Upper lobe of left lung (tissue), 6 donors: ENCODE measurements at regions not wholly inside any gene's neighbourhood (a gene's known extent, or its start where the extent isn't known, plus 50 kb on each side); places are given as distances from the start of the nearest gene placed in this dataset.

Source experiments
- ATAC-seq, 2 donors: fragments of 200-7000 bp; cut with Tn5 transposase; one replicate each; pipeline ENCODE4 v1.9.1; 2022; ENCODE audit warnings: mild to moderate bottlenecking in 2 of 2, moderate library complexity in 2 of 2; ENCODE audit not compliant: low FRiP score in 2 of 2
- DNase-seq, 2 donors: peaks; one replicate each; pipeline ENCODE4 v3.0.0-alpha.2; 2019 to 2020
- H3K27ac ChIP-seq, 4 donors: fragments of 200-600 bp; sonication (generic); one replicate each; pipeline ENCODE4 v1.5.1; 2016 to 2019
- H3K27me3 ChIP-seq, 4 donors: fragments of 200-600 bp; sonication (generic); one replicate each; pipeline ENCODE4 v1.5.1; 2017 to 2019
- H3K36me3 ChIP-seq, 4 donors: fragments of 200-600 bp; sonication (generic); one replicate each; pipeline ENCODE4 v1.5.1; 2016 to 2019
- H3K4me1 ChIP-seq, 4 donors: fragments of 200-600 bp; sonication (generic); one replicate each; pipeline ENCODE4 v1.5.1; 2018 to 2019
- H3K4me3 ChIP-seq, 4 donors: fragments of 200-600 bp; sonication (generic); one replicate each; pipeline ENCODE4 v1.5.1; 2017 to 2019; ENCODE audit warnings: mild to moderate bottlenecking in 2 of 4, moderate library complexity in 1 of 4
- H3K9me3 ChIP-seq, 4 donors: fragments of 200-600 bp; sonication (generic); one replicate each; pipeline ENCODE4 v1.5.1; 2018 to 2019
- EP300 ChIP-seq, 4 donors: sonication (generic); formaldehyde crosslinking; IDR thresholded peaks; one replicate each; pipeline ENCODE4 v1.5.1; 2017; ENCODE audit warnings: antibody characterized with exemption in 4 of 4, control low read depth in 2 of 4
- POLR2A ChIP-seq, 4 donors: fragments of 450-650 bp; IDR thresholded peaks; one replicate each; pipeline ENCODE4 v1.5.1; 2016 to 2017; ENCODE audit warnings: antibody characterized with exemption in 4 of 4, mild to moderate bottlenecking in 2 of 4
- POLR2AphosphoS5 ChIP-seq, 2 donors: sonication (generic); formaldehyde crosslinking; IDR thresholded peaks; one replicate each; pipeline ENCODE4 v1.5.1; 2017; ENCODE audit warnings: antibody characterized with exemption in 2 of 2
- WGBS, 2 donors: methylation state at CpG; one replicate each; pipeline ENCODE4 v1.1.5; 2017 to 2018; 5-methylcytosine and 5-hydroxymethylcytosine counted together
- TF ChIP-seq, protein P1 (sequence below), 6 experiments: fragments of 450-650 bp in 4 of 6; fragments of 200-600 bp in 2 of 6; sonication (generic) in 2 of 6; IDR thresholded peaks; one replicate each; pipeline ENCODE4 v1.5.1; 2016 to 2019; ENCODE audit warnings: antibody characterized with exemption in 6 of 6
- donor health status: DM: no; HTN: no; CAD: no; lungs with moderate emphysema.
- donor health status: DM: no; HTN: yes; CAD: no; lungs with severe emphysema.

DNA sequence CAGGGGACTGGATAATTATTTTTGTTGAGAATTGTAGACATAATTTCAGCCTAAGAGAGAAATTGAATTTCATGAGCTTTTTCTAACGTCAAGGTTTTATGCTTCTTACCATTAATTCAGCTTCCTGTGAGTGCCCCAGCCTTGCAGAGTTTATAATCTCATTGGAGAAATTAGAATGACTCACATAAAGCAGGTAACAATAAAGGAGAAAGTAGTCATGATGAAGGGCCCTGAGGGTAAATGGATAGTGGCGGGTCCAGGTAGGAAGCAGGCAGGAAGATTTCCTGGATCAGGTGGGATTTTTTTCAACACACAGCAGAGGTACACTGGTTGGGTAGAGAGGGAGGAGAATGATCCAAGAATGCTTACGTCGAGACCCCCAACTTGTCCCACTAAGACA lies 311.4 kb downstream of the BARHL2 start:
- ATAC-seq (no peak), DNase-seq (no peak)
- Histone ChIP-seq H3K27ac (no peak overlapping the region), H3K36me3 (no peaks in the 10 kb centered on the region), H3K4me1 (no peaks in the 10 kb centered on the region), H3K9me3 (no peaks in the 10 kb centered on the region), H3K27me3 (no peaks in the 10 kb centered on the region), H3K4me3 (no peak overlapping the region)
- TF ChIP-seq POLR2A (IDR thresholded peaks at IDR 0.05) = no peak
- 91 to 97% methylated on average over 4 of the region's 4 CpGs for WGBS, 2 donors

DNA sequence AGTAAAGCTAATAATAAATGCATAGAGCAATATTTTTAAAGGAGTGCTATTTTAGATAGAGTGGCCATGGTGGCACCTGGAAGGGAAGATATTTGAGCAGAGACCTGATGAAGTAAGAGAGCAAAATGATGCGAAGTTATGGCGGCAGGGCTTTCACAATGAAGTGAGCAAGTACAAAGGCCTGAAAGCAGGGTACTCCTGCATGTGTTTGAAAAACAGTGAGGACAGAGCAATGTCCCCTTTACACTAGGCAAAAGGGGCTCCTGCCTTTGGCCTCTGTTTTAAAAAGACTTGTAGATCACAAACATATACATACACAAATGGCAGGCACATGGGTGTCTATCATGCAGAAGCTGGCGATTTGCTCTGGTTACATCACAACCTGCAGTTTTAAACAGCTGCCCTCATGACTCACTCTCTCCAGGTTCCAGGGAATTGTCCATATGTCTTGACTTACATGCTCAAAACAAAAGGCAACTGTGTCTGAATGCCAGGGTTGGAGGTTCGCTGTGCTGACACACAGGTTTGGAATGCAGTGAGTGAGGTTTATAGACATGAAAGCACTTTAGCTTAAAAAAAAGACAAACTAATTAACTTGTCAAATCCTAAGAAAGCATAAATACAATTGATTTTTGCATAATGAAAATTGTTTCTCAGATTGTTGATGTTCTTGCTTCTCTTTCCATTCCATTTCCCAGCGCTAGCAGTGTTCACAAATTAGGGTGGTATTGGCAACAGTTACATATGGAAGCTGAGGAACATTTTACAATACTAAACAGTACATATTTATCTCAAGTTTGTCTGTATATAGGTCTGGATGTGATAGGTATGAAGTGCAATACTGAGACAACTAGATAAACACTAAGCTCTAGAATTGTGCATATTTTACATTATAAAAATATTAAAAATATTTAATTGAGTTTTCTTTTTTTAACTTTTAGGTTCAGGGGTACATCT lies 313.9 kb downstream of the BARHL2 start:
- DNase-seq = peak in 1 of 2 donors; percentile 40
- peak in 1 of 2 donors; percentile 43 for ATAC-seq

DNA sequence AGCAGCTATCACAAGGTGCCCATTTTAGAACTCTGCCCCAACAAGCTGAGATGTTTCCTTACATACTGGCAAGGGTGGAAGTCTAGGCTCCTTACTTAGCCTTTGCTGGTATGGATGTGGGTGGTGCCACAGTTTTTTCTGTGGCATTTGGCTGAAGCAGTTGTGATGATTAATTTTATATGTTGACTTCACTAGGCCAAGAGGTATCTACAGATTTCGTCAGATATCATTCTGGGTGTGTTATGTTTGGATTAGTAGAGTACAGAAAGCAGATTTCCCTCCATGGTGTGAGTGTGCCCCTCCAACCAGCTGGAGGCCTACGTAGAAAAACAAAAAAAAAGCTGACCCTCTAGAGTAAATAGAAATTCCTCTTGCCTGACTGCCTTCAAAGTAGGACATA lies 317.0 kb downstream of the BARHL2 start:
- no peaks in the 10 kb centered on the region for H3K4me1 ChIP-seq
- TF ChIP-seq, protein P1, sequence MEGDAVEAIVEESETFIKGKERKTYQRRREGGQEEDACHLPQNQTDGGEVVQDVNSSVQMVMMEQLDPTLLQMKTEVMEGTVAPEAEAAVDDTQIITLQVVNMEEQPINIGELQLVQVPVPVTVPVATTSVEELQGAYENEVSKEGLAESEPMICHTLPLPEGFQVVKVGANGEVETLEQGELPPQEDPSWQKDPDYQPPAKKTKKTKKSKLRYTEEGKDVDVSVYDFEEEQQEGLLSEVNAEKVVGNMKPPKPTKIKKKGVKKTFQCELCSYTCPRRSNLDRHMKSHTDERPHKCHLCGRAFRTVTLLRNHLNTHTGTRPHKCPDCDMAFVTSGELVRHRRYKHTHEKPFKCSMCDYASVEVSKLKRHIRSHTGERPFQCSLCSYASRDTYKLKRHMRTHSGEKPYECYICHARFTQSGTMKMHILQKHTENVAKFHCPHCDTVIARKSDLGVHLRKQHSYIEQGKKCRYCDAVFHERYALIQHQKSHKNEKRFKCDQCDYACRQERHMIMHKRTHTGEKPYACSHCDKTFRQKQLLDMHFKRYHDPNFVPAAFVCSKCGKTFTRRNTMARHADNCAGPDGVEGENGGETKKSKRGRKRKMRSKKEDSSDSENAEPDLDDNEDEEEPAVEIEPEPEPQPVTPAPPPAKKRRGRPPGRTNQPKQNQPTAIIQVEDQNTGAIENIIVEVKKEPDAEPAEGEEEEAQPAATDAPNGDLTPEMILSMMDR (IDR thresholded peaks at IDR 0.05) = no peak
- TF ChIP-seq POLR2AphosphoS5 (IDR thresholded peaks at IDR 0.05) (no peak), EP300 (IDR thresholded peaks at IDR 0.05) (no peak), POLR2A (IDR thresholded peaks at IDR 0.05) (no peak)
- ATAC-seq = no peak
- DNase-seq = no peak
- no peak overlapping the region for H3K4me3 ChIP-seq
- H3K9me3 ChIP-seq = no peaks in the 10 kb centered on the region
- H3K36me3 ChIP-seq = no peaks in the 10 kb centered on the region
- H3K27ac ChIP-seq = no peak overlapping the region
- WGBS, 2 donors = 24 to 56% methylated on average over 2 of the region's 2 CpGs
- H3K27me3 ChIP-seq = no peaks in the 10 kb centered on the region

More for the DNA sequence above, 313.9 kb downstream of the BARHL2 start:
- 72 to 83% methylated on average over 5 of the region's 5 CpGs for WGBS, 2 donors
- TF ChIP-seq, protein P1 (IDR thresholded peaks at IDR 0.05) = no peak
- no peak for TF ChIP-seq POLR2A (IDR thresholded peaks at IDR 0.05)
- no peak for TF ChIP-seq EP300 (IDR thresholded peaks at IDR 0.05)
- TF ChIP-seq POLR2AphosphoS5 (IDR thresholded peaks at IDR 0.05) = no peak
- Histone ChIP-seq H3K9me3 (no peaks in the 10 kb centered on the region), H3K27me3 (no peaks in the 10 kb centered on the region), H3K27ac (no peak overlapping the region), H3K4me1 (no peaks in the 10 kb centered on the region), H3K36me3 (no peaks in the 10 kb centered on the region), H3K4me3 (no peak overlapping the region)

DNA sequence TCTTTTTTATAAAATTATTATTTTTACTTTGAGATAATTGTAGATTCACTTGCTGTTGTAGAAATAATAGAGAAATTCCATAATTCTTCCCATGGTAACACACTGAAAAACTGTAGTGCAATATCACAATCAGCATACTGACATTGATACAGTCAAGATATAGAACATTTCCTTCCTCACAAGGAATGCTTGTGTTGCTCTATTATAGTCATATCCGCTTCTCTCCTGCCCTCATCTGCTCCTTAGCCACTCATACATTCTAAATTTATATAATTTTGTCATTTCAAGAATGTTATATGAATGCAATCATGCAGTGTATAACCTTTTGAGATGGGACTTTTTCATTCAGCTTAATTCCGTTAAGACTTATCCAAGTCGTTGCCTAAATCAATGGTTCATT lies 320.2 kb downstream of the BARHL2 start:
- Histone ChIP-seq H3K36me3 (no peaks in the 10 kb centered on the region), H3K9me3 (no peaks in the 10 kb centered on the region), H3K4me3 (no peak overlapping the region), H3K27me3 (no peaks in the 10 kb centered on the region), H3K4me1 (no peaks in the 10 kb centered on the region), H3K27ac (no peak overlapping the region)
- 89 to 92% methylated on average over 3 of the region's 3 CpGs for WGBS, 2 donors
- TF ChIP-seq POLR2AphosphoS5 (IDR thresholded peaks at IDR 0.05) = no peak
- no peak for TF ChIP-seq POLR2A (IDR thresholded peaks at IDR 0.05)
- TF ChIP-seq, protein P1 (IDR thresholded peaks at IDR 0.05) = no peak
- TF ChIP-seq EP300 (IDR thresholded peaks at IDR 0.05) = no peak
- ATAC-seq = no peak
- no peak for DNase-seq

DNA sequence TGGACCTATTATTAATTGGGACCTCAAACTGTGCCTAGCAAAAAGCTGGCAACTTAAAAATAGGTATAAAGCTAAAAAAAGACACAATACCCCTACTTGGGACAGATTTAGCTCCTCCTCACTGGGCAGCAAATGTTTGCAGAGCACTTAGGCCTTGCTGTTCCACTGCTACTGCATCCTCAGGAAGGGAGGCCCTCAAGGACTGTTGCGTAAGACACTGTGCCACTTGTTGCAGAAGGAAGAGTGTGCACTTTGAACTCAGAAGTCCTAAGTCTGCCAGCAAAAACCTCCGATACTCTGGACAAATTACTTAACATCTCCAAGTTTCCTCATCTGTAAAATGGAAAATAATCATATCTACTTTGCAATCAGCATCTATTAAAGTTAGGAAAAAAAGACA lies 322.9 kb downstream of the BARHL2 start:
- H3K4me3 ChIP-seq = no peak overlapping the region
- no peaks in the 10 kb centered on the region for H3K9me3 ChIP-seq
- 50 to 66% methylated on average over 2 of the region's 2 CpGs for WGBS, 2 donors
- H3K27me3 ChIP-seq = no peaks in the 10 kb centered on the region
- no peaks in the 10 kb centered on the region for H3K4me1 ChIP-seq
- ATAC-seq (peak; percentile 68 to 78), DNase-seq (peak in 1 of 2 donors; percentile 88)
- TF ChIP-seq EP300 (IDR thresholded peaks at IDR 0.05) (peak in 1 of 4 donors; percentile 77), POLR2A (IDR thresholded peaks at IDR 0.05) (no peak)
- H3K27ac ChIP-seq = no peak overlapping the region
- no peaks in the 10 kb centered on the region for H3K36me3 ChIP-seq

DNA sequence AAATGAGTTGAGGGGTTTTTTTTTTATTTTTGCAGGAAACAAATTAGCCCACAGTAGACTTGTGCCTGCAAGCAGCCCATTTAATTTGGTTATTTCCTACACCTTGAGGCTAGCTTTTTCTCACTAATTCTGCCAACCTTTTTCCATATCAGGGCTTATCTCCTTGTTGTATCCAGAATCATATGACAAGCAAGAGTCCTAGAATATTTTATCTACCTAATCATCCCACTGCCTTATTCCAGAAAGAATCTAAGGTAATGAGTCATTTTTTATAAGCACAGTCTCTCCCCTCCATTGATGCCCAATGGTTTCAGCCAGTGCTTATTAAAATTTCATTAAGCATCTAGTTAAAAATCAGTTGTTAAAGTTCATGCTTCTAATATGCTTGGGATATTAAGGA lies 324.1 kb downstream of the BARHL2 start:
- ATAC-seq = no peak

More for the DNA sequence above, 324.1 kb downstream of the BARHL2 start:
- H3K27me3 ChIP-seq = no peaks in the 10 kb centered on the region
- H3K4me3 ChIP-seq = no peak overlapping the region
- DNase-seq = no peak
- H3K9me3 ChIP-seq = no peaks in the 10 kb centered on the region
- no peaks in the 10 kb centered on the region for H3K36me3 ChIP-seq
- no peaks in the 10 kb centered on the region for H3K4me1 ChIP-seq
- no peak overlapping the region for H3K27ac ChIP-seq
- TF ChIP-seq POLR2A (IDR thresholded peaks at IDR 0.05) (no peak), EP300 (IDR thresholded peaks at IDR 0.05) (no peak), POLR2AphosphoS5 (IDR thresholded peaks at IDR 0.05) (no peak)
- TF ChIP-seq, protein P1 (IDR thresholded peaks at IDR 0.05) = no peak
